ENCODE measurements at regions not wholly inside any gene's neighbourhood (a gene's known extent, or its start where the extent isn't known, plus 50 kb on each side); places are given as distances from the start of the nearest gene placed in this dataset.

GRCh38 chr15:38068626-38069391 is 134.4 kb downstream of the TMCO5A start:
- TF ChIP-seq REST (IDR thresholded peaks at IDR 0.05; ENCODE audit: low read depth) (no peak), TAF1 (IDR thresholded peaks at IDR 0.05; ENCODE audit: low read depth) (no peak), ZBTB7A (IDR thresholded peaks at IDR 0.05; ENCODE audit: low read depth) (no peak), CEBPB (IDR thresholded peaks at IDR 0.05) (no peak), EP300 (IDR thresholded peaks at IDR 0.05; ENCODE audit: borderline replicate concordance) (no peak), MAX (IDR thresholded peaks at IDR 0.05) (no peak), YY1 (IDR thresholded peaks at IDR 0.05; ENCODE audit: low read depth) (no peak), TCF12 (IDR thresholded peaks at IDR 0.05; ENCODE audit: low read depth) (no peak), EGR1 (IDR thresholded peaks at IDR 0.05) (no peak), RAD21 (IDR thresholded peaks at IDR 0.05; ENCODE audit: low read depth) (no peak), TEAD4 (IDR thresholded peaks at IDR 0.05) (no peak), NFIC (IDR thresholded peaks at IDR 0.05) (no peak), CREB1 (IDR thresholded peaks at IDR 0.05; ENCODE audit: low read depth) (no peak)
